HG03457 (cell line): ENCODE measurements at regions not wholly inside any gene's neighbourhood (a gene's known extent, or its start where the extent isn't known, plus 50 kb on each side); places are given as distances from the start of the nearest gene placed in this dataset.

Experiments
- ATAC-seq: cut with Tn5 transposase; IDR thresholded peaks from one replicate; pipeline ENCODE4 v1.9.1; 2021; ENCODE audit warnings: moderate number of reproducible peaks; ENCODE audit not compliant: unreplicated experiment

DNA sequence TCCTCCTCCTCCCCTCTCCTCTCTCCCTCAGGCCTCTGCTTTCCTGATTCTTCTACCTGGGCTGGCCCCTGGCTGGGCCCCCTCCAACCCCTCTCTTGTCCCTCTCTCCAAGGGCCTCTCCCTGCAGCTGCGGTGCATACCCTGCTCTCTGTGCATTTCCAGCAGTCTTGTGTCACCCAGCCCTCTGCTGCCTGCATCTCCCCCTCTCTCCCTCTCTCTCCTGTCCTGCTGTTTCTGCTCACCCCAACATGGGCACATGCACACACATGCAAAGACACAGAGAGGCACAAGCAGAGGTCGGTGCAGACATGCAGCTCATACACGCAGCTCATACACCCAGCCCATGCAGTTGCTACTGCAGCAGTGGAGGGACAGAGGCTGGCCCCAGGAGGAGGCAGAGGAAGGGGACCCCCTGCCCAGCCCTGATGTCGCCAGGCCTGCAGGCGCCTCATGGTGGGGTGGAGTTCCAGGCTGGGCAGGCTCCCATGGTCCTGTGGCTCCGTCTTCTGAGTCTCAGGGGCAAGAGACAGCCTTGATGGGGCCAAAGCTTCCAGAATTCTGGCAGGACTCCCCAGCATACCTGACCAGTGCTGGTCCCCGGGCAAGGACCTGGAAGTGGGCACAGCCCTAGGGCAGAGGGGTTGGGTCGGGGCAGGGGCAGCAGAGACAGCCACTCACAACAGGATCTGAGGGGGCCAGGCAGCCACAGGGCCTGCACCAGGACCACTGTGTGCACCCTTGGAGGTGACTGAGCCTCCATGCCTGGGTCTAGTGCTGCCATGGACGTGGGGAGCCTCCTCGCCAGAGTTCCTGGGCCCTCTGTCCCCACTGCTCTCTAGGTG, 216.9 kb downstream of the C9orf50 start:
- no peak for ATAC-seq

DNA sequence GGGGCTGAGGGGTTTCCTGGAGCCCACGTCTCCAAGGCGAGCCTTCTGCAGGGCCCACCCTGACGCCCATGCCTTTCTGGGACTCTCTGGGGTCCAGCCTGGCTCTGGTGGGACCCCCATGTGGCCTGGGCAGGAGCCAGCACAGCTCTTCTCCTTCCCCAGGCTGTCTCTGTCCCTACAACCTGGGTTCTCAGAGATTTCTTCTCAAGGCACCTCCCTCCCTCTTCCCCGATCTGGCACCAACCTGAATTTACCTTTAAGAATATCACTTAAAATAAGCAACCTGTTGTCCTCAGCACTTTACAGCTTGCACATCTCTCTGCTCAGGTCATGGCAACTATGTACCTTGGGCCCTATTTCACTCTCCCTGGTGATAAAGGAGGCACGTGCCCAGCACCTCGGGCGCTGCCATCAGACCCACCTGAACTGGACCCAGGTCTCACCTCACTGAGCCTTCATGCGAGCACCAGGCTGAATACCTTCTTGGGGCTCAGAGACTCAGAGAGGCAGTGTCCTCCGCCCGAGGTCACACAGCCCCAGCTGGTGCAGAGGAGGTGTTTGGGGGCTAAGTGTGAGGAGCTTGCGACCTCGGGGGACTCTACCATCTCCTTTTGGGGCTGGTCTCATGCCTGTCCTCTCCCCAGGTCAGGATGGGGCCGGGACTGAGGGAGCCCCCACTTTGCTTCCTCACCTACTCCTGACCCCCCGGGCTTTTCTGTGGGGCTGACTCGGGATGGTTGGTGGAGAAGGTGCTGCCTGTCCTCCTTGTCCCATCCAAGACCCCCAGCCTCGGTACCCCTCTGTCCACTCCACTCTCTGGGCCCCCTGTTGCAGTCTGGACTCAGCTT, 217.7 kb downstream of the C9orf50 start:
- no peak for ATAC-seq

DNA sequence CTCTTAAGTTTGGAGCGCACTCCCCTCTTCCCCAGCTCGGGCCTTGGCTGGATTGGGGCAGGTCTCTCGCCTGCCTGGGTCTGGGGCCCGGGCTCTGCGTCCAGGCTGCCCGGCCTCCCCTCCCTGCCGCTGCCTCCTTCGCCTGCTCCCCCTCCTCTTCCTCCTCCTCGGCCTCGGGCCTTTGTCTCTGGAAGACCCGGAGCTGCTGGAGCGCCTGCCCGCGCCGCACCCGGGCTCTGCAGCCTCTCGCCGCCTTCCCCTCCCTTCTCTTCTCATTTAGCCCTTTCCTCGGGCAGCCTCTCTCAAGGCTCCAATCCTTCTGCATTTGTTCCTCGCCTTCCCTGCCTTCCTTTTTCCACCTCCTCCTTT, 218.5 kb downstream of the C9orf50 start:
- no peak for ATAC-seq

DNA sequence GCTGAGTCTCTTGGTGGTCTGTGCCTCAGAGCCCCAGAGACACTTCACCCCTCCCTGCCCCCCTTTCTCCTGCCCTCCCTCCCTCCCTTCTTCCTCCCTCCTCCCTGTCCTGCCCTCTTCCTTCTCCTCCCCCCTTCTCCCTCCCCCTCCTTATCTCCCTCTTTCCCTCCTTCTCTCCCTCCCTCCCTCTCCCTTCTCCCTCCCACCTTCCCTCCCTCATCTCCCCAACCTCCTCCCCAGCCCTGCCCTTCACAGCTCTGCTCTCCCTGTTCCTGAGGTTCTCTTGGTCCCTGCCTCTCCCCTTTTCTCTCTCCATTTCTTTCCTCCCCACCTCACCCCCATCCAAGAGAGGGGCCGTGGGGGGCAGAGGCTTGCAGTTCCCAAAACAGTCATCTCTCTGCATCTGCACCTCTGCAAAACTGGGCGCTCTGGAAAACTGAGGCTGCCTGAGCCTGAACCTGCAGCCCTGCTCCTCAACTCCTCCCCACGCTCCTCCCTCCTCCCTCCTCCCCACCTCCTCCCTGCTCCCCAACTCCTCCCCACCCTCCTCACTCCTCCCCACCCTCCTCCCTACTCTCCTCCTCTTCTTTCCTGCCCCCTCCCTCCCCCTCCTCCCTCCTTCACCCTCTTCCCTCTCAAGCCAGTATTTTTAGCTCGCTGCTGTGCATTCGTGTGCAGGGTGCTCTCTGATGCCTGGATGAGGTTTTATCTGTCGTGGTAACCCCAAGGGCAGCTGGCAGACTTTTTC, 219.1 kb downstream of the C9orf50 start:
- no peak for ATAC-seq

DNA sequence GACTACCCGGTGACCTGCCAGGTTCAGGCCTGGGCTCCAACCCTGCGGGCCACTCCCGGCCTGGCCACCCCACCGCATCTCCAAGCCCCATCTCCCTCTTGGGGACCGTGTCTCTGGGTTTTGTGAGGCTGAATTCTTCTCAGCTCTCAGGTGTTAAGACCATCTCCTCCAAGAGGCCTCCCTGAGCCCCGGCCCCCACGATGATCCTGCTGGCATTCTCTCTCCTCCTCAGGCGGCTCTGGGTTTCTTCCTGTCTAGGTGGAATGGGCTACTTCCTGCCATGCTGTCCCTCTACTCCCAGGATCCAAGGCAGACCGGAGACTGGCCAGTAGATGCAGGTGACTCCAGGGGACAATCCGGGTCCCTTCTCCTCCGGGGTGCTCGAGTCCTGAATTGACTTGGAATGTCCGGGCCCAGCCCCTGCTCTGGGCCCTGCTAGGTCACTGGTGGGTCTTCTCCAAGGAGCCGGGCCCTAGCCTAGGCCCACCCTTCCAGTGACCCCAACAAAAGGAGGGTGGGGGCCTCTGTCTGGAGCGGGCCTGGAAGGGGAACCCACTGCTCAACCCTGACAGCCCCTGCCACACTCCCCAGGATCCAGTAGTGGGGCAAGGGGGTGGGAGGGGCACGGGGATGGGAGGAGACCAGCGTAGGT, 219.8 kb downstream of the C9orf50 start:
- no peak for ATAC-seq

DNA sequence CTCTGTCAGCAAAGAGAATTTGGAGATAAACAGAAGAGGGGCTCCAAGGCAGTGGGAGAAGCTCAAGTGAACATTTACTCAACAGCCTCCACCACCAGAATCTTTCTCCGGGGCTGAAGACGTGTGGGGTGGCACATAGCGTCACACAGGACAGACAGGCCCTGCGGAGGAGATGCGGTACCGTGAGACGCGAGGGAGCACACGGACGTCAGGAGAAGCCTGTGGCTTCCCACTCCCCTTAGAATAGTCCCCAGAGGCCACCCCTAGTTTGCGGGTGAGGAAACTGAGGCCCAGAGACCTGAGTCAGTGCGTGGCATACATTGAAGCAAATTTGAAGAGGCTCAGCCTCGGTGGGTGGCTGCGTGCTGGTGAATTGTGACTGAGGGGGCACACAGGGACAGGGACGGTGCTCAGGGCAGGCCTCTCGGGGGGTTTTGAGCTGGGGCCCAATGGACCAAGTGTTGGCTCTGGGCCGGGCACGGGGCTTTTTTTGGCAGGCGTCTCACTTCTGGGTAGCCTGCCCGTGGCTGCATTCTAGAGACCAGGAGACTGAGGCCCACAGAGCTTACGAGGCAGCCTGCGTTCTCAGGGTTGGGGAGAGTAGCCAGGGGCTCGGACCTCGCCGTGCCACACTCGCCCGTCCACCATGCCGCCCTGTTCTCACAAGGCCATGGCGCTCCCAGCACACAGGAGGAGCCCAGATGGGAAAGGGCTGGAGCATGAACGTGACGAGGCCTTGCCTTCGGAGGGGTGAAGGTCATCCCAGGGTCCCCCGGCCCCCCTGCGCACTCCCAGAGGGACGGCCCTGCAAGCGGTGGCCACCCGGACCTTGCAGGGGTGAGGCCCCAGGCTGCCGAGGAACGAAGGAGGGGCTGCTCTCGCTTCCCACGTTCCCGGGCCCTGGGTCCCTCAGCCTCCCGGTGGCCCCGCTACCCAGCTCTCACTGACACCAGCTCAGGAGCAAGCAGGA, 220.6 kb downstream of the C9orf50 start:
- no peak for ATAC-seq

DNA sequence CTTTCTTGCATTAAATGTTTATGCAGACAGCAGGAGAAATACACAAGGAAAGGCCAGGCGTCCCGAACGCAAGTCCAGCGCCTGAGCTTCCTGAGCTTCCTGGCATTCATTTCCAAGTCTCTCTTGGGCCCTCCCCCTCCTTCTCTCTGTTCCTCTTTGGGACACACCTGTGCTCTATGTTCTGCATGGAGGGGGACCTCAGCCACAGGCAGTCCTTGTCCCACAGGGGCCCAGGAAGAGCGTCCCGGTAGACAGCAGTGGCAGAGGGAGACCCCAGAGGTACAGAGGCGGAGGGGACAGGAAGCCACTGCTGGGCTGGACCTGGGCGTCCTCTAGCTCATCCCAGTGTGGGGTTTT, 221.3 kb downstream of the C9orf50 start:
- no peak for ATAC-seq

DNA sequence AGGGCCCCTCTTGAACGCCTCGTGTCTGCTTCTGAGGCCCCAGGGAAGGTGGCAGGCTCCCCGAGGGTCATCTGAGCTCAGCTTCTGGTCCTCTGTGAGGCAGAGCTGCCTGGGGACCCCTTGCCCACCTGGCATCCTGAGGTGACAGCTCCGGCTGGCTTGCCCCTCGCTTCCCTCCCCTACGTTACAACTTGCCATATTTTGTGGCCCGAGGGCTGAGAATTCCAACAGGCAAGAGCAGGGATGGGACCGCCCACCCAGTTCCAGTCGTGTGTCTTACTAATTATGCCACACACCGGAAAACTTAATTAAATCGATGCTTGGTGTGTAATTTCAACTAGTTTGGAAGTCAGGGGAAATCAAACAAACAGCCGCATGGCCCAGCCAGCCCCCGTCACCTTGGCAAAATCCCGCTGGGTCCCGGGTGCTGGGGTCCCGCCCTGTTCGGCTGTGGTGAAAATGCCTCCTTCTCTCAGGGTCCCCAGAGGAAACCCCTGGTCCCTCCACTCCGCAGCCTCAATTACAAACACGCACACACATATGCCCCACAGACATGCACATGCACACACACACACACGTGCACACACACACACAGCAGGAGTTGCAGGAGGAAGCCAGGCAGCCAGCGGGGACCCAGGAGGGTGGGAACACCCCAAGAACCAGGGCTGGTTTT, 221.0 kb upstream of the IER5L start:
- no peak for ATAC-seq

DNA sequence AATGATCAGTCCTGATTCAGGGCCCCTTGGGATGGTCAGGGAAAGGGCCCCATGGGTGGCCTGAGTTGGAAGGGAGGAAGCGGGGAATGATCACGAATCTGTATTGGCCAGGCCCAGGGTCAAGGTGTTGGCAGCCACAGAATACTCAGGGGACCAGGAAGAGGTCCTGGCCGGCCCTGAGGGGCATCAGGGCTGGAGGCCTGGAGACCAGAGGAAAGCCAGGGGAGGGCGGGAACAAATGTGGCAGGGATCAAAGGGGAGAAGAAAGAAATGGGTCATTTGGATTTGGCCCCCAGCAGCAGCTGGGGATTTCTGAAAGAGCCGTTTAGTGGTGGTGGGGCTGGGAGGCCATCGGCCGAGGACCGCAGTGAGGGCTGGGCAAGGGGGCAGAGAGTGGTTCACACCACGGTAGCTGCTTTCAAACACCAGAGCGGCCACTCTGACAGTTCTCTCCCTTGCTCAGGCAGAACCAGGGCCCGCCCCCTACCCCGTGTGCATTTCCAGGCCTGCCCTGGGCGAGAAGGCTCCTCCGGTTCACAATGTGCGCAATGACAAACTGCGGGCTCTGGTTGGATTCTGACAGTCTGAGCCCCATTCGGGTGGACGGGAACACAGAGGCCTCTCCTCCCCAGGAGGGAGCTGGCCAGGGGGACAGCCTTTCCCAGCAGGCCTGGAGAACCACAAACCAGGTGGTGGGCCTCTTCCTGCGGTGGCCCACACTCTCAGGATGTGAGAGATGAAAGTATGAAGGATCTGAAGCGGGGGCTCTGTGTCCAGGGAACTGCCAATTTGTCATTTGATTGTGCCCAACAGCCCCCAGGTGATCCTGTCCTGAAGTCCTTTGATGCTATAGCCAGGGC, 220.3 kb upstream of the IER5L start:
- ATAC-seq: no peak

DNA sequence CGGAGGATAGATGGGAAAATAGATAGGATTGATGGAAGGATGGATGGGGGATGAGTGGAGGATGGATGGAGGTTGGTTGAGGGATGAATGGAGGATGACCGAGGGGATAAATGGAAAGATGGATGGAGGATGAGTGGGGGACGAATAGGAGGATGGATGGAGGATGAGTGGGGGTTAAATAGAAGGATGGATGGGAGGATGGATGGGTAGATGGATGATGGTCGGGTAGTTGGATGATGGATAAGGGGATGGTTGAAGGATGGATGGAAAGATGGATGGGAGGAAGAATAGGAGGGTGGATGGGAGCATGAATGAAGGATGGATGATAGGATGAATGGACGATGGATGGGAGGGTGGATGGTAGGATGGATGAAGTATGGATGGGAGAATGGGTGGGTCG, 219.3 kb upstream of the IER5L start:
- no peak for ATAC-seq

DNA sequence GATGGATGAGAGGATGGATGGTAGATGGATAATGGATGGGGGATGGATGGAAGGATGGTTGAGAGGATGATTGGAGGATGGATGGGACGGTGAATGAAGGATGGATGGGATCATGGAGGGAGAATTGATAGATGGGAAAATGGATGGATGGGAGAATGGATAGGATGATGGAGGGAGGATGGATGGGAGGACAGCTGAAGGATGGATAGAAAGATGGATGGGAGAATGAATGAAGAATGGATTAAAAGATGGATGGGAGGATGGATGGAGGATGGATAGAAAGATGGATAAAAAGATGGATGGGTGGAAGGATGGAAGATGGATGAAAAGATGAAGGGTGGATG, 218.3 kb upstream of the IER5L start:
- ATAC-seq: no peak

DNA sequence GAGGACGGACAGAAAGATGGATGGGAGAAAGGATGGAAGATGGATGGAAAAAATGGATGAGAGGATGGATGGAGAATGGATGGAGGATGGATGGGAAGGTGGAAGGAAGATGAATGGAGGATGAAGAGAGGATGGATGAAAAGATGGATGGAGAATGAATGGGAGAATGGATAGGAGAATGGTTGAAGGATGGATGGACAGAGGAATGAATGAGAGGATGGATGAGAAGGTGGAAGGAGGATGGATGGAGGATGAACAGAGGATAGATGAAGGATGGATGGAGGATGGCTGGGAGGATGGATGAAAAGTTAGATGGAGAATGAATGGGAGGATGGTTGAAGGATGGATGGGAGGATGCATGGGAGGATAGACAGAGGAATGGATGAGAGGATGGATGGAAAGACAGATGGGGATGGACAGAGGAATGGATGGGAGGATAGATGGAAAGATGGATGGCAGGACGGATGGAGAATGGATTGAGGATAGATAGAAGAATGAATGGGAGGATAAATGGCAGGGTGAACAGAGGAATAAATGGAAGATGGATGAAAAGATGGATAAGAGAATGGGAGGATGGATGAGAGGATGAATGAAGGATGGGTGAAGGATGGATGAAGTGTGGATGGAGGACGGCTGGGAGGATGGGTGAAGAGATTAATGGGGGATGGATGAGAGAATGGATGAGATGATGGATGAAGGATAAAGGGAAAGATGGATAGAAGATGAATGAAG, 217.7 kb upstream of the IER5L start:
- ATAC-seq: no peak

DNA sequence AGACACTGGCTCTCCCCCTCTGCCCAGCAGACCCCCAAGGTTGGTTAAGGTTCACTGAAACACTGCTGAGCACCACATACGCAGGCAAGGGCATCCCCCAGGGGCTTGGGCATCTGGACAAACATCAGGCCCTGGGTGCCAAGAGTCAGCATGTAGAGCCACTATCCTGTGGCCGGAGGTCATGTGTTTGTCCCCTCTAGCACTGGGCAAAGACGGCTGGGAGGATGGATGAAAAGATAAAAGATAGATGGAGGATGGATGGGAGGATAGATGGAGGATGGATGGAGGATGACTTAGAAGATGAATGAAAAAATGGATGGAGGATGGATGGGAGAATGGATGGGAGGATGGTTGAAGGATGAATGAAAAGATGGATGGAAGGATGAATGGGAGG, 216.8 kb upstream of the IER5L start:
- no peak for ATAC-seq

DNA sequence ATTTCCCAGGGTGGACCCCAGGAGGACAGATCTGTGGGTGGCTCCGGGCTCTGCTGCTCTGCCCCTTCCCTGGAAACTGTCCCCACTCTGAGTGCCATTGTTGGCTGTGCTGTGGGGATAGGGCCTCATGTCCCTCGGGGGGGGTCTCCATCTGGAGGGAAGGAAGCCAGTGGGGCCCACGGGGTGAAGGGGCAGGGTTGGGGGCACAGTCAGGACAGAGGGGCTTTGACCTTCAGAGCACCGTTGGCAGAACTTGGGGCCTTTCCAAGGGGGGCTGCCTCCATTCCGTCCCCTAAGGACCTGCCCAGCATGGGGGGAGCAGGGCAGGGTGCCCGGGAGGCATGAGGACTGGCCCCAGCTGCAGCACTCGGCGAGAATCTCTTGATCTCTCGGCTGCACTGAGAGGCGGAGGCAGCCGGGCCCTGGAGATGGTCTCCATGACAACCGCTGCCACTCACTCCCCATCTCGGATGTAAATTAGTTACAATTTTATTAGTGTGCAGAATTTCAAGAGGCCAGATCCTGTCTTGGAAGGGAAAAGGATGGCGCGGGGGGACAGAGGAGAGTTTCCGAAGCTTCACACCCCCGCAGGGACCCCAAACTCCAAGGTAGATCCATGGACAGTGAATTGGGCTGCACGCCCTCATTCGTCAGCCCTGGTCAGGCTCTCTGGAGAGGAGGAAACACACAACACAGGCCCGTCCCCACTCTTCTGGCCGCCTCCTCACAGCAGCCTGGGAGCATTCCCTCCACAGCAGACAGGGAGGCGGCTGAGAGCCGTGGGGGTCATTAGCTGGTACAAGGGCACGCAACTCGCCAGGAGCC, 216.2 kb upstream of the IER5L start:
- ATAC-seq: no peak

DNA sequence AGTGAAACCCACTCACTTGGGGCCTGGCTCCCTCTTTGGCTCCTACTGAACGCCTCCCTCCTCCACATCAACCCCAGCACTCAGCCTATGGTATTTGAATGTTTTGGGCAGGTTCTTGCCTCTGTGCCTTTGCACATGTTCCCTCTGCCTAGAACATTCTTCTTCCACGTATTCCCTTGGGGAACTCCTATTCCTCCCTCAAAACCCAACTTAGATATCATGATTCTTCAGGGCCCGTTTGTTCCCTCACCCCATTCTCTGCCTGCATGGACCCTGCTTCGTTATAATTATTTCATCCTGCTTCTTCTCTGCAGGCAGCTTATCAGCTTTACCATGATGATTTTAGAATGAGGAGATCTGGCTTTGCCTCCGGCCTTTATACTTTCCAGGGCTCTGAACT, 215.0 kb upstream of the IER5L start:
- ATAC-seq: no peak

DNA sequence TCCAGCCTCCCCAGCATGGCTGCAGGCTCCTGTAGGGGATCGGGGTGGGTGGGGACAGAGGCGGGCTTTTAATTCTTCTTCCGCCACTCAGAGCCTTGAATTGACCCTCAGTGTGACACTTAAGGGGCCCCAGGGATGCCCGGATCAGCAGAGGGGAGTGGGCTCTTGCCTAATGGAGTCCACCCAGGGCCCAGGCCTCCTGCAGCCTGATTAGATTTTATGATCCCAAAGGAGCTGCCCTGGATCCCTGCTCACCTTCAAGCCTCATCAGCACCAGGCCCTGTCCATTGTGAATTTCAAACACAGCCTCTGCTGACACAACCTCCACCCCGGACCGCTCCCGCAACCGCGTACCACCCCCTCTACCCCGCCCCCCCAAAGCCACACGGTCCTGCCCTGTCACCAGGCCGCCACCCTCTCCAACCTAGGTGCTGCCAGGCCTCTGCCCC, 214.1 kb upstream of the IER5L start:
- no peak for ATAC-seq

DNA sequence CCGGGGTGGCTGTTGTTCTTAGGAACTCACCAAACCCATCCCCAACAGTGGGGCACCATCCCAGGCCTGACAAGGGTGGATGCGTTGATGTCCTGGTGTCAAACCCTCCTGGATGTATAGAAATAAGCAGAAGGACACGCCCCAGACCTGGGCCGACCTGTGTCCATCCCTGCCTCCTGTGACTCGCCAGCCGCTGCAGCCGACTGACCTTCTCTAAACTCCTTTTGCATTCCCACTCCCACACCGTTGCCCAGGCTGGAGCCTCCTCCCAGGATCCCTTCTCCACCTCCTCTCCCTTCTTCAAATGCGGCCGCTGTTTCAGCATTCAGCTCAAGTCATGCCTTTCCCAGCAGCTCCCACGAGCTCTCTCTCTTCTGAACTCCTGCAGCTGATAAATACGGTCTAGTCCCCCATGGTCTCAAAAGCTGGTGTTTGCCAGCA, 213.2 kb upstream of the IER5L start:
- ATAC-seq: no peak
